CD4-positive, alpha-beta T cell treated with Interferon gamma for 1 hour (primary cell): ENCODE measurements at regions not wholly inside any gene's neighbourhood (a gene's known extent, or its start where the extent isn't known, plus 50 kb on each side); places are given as distances from the start of the nearest gene placed in this dataset.
A peak's percentile ranks its signal among the peaks of the same experiment; 100 is the strongest.

Experiments
- DNase-seq: peaks from one replicate; pipeline ENCODE4 v3.0.0-alpha.2; 2020

DNA sequence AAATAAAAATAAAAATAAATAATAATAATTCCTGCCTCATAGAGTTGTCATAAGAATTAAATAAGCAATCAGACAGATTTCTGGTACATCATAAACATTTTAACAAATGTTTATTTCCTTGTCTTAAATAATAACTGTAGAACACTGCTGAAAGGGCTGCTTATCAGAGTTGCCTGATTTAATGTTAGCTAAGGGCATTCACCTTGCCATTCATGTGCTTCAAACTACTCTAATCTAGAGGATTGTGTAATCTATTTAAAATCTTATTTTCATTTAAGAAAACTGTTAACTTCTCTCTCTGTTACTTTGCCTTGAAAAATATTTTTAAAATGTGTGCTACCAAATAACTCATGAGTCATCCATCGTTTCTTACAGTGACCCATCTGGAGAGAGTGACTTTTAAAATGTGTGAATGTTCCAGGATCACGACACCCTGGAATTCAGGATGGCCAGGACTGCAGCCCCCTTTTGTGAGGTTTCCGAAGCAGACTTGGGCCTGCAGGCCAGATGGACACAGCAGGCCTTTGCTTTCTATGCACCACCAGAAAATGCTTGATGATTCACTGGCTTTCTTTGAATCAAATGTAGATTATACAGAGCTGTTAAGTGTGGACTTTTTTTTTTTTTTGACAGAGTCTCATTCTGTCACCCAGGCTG is 109.1 kb upstream of the TNS3 start:
- DNase-seq = no peak

DNA sequence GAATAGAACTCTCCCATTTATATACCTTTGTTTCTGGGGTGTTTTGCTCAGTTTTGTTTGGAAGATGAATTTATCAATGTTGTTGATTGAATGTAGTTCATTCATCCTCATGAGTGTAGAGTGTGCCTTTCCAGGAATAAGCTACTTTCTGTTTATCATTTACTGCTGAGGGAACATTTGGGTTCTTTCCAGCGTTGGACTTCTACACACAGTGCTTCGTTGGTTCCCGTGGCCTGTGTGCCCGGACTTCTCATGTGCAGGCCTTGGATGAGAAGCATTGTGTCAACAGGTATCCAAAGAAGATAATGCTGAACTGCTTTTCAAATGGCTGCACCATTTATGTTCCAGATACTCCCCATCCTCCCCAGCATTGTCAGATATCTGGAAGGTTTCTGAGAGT is 107.6 kb upstream of the TNS3 start:
- no peak for DNase-seq

DNA sequence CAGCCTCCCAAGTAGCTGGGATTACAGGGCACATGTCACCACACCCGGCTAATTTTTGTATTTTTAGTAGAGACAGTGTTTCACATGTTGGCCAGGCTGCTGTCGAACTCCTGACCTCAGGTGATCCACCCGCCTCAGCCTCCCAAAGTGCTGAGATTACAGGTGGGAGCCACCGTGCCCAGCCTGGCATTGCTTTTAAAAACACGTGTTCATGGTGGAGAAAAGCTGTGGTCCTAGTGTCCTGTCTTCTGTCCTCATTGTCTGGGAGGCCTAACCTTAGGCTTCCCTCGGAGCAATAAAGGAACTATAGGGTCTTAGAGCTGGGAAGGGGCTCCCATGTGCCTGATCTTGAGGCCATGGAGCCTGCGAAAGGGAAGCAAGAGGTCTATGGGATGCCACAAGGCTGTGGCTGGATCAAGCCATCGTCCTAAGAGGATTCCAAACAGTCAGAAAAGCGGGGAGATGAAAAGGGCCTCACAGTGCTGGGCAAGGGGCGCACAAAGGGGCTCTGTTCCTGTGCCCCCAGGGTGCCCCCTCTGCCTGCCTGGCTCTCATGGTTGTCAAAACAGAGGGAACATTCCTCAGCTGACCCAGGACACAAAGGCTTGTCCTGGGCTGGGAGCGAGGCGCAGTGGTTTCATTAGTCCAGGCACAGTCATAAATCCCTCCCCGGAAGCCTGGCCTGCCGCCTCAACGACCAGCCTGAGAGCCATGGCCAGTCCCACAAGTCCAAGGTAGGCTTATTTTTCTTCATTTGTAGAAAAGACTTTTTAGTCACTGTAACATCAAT is 106.6 kb upstream of the TNS3 start:
- no peak for DNase-seq

DNA sequence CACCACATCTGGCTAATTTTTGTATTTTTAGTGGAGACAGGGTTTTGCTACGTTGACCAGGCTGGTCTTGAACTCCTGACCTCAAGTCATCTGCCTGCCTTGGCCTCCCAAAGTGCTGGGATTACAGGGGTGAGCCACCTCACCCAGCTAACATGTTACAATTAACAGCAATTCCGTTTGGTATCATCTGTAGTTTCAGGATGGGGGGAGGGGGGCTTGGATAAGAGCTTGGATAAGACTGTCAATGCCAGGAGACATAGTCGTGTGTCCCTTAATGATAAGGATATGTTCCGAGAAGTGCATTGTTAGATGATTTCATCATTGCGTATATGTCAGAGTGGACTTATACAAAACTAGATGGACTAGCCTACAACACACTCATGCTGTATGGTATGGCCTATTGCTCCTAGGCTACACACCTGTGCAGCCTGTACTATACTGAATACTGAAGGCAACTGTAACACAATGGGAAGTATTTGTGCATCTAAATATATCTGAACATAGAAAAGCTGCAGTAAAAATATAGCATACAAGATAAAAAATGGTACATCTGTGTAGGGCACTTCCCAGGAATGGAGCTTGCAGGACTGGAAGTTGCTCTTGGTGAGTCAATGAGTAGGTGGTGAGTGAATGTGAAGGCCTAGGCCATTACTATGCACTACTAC is 103.9 kb upstream of the TNS3 start:
- DNase-seq = no peak

DNA sequence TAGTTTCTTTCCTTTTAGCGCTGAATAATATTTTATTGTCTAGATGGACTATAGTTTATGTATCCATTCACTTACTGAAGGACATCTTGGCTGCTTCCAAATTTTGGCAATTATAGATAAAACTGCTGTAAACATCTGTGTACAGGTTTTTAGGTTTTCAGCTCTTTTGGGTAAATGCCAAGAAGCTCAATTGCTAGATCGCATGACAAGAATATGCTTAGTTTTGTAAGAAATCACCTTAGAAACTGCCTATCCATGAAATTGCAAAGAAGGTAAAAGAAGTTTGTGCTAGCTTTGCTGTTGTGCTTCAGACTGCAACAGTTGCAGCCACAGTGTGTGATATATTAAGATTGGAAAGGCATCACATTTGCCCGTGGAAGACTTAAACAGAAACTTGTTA is 103.2 kb upstream of the TNS3 start:
- no peak for DNase-seq

DNA sequence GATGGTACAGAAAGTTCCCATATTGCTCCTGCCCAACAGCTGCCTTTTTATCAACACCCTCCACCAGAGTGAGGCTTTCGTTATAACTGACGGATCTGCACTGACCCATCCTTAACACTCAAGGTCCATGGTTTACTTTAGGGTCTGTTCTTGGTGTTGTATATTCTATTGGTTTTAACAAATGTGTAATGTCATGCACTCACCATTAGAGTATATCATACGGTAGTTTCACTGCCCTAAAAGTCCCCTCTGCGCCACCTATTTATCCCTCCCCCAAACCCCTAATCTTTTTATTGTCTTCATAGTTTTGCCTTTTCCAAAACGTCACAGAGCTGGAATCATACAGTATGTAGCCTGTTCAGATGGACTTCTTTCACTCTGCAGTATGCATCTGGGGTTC is 102.8 kb upstream of the TNS3 start:
- DNase-seq = no peak

DNA sequence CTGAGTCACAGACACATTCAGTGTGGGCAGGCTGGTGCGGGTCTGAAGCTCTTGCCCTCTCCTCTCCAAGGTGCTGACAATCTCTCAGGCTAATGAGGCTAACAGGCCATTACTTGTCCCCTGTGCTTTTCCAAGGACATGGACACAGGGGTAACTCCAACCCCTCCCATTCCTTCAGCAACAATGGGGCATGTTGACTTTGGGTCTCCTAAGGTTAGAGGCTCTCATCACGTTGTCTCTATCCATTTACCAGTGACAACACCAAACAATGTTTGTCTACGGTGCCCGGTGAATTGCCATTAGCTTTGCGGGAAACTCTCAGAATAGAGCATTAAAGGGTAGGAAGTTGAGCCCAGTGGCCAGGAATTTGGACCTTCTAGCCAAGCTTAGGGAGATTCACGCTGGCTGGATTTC is 101.6 kb upstream of the TNS3 start:
- no peak for DNase-seq

DNA sequence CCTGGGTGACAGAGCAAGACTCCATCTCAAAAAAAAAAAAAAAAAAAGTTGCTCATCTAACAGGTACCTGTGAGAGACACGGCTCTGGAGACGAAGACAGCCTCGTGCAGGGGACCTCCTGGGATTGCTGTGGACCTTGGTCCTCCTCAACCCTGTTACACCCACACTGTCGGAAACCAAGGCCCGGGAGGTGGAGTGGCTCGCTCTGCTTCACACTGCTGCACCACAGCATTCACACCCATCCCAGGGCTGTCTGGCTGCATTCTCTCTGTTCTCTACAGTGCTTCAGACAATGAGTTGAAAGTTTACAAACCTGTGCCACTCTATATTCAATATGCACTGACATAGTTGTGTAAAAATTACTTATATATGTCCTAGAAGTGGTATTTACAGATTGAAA is 101.0 kb upstream of the TNS3 start:
- no peak for DNase-seq

DNA sequence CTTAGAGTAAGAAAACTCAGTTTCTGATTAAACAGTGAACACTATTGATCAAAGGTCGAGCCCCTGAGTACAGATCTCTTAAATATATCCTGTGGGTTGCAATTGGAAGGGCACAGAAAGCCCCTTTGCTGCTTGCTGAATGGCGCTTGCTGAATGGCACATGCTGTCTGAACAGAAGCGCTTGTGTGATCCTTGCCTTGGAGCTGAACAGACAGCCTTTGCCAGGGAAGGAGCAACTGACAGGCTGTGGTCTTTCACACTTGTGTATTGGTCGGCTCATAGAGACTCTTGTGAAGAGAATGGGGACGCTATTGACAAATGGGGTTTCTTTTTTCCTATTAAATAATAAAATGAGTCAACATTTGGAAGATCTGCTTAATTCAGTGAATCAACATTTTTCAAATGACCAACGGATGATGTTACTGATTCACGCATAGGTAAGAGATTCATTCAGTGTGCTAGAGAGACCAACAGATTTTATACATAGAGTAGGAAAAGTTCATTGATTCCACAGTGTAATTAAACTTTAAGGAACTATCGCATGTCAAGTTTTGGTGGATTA is 99.4 kb upstream of the TNS3 start:
- no peak for DNase-seq

DNA sequence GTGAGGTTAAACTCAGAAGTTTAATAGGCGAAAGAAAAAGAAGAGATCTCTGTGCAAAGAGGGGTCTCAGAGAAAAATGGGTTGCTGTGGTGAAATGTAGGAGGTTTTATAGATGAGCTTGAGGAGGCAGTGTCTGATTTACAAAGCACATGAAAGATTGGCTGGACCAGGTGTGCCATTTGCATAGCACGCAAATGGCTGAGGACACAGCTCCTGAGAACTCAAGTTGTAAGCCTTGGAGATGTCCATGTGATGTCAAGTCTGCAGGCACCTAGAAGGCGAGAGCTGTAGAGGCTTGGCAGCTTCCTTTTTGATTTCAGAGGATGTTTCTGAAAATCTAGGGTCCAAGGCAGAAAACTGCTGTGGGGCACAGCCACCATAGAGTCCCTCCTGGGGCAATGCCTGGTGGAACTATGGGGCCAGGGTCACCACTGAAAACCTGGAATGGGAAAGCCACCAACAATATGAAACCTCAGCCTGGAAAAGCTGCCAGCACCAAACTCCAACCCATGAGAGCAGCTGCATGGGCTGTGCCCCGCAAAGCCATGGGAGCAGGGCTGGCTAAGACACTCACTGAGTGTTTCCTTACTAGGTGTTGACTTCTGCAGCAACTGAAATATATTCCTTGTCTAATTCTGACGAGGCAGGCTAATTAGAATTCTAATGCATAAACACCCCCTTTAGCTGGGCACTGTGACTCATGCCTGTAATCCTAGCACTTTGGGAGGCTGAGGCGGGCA is 96.9 kb upstream of the TNS3 start:
- no peak for DNase-seq

DNA sequence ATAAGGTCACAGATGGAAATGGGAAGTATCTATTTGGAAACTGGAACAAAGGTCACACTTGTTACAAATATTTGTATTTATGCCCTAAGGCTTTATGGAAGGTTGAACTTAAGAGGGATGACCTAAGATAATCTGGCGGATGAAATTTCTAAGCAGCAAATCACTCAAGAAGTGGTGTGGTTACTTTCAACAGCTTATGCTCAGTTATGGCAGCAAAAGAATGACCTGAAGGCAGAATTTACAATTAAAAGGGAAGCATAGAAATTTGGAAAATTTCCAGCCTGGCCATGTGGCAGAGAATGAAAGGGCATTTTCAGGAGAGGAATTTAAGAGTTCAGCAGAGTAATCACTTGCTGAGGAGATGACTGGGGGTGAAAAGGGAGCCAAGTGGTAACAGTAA is 95.8 kb upstream of the TNS3 start:
- DNase-seq = no peak

DNA sequence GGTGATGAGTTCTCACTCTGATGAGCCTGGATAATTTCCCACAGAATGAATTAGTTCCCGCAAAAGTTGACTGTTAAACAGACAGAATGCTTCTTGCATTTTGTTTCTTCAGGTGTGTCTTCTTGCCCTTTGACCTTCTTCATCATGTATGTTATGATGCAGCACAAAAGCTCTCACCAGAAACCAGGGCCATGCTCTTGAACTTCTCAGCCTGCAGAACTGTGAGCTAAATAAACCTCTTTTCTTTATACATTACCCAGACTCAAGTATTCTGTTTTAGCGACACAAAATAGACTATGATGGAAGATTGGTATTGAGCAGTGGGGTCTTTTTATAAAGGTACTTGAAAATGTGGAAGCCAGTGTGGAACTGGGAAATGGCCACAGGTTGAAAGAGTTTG is 95.2 kb upstream of the TNS3 start:
- DNase-seq = no peak

DNA sequence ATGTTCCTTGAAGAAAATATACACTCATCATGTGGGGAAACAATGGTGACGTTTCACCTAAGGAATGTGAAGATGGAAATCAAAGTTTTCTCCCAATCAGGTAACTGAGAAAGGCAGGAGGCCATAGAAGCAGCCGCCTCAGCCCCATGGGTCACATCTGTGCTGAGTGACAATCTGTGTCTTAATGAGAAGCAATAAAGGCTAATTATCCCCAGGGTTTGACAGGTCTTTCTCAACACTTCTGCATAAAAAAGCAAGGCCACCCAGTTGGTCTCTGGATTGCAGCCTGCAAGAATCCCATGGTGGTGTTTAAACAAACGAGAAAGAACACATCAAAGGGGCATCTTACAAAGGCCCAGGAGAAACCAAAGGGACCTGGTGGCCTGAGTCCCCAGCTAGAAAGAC is 91.1 kb upstream of the TNS3 start:
- DNase-seq = no peak

DNA sequence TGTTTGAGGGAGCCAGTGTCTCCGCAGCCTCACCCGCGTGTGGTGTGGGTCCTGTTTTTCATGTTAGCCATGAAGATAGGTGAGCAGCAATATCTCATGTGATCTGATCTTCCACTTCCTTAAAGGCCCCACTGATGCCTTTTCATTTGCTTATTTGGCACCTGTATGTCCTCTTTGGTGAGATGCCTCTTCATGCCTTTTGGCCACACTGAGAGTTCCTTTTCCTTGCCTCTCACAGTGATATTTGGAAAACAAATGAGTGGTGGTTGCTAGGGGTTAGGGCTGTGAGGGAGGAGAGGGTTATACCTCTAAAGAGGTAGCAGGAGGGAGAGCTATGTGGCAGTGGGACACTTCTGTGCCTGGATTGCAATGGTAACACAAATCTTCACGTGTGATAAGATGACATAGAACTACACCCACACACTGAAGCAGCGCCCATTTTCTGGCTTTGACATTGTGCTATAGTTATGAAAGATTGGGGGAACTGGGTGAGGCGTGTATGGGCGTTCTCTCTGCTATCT is 90.4 kb upstream of the TNS3 start:
- DNase-seq = no peak

DNA sequence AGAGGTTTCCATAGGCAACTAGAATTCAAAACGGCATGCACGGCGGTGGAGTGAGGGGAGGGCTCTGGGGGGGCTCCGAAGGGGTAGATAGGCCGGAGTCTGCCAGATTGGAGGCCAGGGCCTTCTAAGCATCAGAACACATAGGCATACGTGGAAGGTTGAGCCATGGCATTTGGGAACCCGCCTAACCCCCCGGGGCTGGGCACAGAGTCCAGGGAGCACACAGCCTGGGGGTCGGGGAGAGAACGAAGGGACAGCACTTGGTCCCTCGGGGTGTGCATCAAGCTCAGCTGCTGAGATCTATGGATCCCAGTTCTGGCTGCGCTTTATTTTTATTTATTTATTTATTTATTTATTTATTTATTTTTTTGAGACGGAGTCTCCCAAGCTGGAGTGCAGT is 89.4 kb upstream of the TNS3 start:
- DNase-seq = no peak

DNA sequence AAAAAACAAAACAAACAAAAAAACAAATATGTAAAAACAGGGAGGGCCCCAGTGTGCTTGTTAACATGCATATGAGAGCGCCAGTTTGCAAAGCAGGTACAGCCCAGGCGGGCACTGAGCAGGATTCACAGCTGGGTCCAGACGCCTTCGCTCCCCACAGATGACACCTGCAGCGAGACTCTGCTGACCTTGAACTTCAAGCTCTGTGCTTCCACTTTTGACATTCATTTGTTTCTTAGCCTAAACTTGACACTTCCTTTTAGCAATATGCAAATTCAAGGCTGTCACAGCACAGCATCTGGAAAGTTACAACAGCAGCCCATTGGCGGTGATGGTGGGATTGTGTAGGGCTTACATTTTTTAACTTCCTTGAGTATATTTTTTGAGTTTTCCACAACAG is 88.8 kb upstream of the TNS3 start:
- peak; percentile 77 for DNase-seq

DNA sequence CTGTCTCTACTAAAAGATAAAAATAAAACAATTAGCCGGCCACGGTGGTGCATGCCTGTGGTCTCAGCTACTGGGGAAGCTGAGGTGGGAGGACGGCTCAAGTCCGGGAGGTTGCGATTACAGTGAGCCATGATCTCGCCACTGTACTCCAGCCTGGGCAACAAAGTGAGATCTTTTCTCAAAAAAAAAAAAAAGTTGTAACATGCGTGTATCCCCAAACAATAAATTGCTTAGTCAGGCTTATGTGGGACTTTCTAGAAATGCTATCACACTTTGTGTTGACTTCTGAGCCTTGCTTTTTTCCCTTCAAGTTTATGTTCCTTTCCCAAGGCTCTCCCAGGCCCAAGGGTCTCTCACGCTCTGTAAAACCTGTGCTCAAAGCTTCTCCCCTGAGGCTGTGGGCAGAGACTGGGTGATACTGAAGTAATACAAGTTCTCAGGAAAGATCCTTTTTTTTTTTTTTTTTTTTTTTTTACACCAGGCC is 88.0 kb upstream of the TNS3 start:
- no peak for DNase-seq

DNA sequence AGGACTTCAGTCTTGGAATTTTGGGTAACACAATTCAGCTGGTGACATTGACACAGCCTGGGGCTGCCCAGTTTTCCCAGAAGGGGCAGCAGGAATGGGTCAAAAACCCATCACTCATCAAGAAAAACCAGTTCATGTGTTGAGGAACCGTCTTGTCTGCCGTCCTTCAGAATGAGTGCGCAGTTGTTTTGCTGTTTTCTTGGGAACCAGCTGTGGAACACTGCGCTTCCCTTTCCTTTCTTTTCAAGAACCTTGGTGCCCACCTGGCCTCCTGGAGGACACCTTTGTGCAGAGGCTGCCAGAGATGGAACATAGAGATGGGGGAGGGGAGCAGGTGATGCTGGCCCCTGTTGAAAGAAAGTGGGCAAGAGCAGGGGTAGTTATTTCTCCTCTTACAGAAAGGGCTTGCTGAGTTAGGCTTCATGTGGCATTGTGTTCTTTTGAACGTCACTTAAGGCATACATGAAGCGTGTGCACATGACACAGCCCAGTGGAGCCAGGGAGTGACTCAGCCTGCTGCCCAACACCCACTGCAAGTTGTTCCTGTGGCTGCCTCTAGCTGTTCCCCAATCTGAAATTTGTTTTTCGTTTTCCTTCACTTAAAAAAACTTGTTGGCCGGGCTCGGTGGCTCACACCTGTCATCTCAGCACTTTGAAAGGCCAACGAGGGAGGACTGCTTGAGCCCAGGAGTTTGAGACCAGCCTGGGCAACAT is 87.4 kb upstream of the TNS3 start:
- peak; percentile 82 for DNase-seq

DNA sequence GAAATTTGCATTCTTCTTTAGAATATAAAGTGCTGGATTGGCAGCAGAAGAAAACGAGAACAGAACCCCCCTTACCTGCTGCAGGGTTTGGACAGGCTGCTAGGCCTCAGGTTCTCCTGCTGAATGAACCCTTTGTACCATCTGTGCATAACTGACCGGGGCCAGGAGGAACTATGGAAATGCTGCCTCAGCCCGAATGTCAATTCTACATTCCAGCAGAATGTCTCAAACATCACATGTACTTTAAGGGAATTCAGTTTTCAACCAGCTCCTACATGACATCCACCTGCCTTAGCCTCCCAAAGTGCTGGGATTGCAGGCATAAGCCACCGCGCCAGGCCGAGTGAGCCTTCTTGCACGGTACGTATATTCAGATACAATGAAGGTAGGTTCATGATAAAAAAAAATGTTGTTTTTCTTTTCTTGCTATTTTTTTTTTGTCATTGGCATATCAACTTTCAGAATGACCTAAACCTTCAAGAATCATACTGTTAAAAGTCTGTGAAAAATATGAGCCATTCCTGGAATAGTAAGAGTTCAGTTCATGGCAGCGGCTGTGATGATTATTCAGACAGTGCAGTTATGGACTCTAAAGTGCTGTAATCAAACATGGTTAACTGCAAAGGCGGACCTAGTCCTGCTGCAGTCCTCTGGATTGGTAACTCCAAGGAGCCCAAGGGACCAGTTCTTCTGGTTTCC is 84.4 kb upstream of the TNS3 start:
- DNase-seq = no peak

DNA sequence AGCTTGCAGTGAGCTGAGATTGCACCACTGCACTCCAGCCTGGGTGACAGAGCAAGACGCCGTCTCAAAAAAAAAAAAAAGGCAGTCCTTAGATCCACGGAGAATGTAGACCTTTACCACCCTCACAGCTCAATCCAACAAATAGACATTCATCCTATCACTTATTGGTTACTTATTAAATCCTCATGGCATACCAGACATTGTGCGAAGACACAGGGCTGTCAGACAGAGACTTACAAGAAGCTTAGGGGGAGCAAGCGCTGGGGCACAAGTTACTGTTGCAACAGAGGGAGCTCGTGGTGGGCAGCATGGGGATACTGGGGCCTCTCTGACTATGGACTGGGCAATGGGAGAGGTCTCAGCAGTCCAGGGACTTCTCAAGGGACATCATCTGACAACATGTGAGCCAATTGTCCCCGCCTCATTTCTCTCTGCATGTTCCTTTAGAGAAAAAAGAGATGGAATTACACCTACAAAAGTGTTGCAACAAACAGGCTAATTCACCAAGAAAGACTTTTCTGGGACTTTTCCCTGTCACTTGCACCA is 82.8 kb upstream of the TNS3 start:
- DNase-seq = no peak

DNA sequence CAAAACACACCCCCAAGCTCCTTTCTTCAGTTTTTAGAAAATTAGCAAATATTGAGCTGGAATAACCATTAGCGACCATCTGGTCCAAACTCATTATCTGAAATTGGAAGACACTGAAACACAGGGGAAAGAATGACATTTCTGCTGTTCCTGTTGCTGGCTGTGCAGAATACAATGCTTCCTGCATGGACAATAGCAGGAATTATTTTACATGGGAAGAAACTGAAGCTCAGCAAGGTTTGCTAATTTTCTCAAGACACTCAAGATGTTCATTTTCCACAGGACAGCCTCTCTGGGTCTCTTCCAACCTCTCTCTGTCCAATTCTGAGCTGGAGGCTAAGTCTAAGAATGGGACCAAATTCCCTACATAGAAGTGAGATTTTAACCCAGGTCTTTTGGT is 81.9 kb upstream of the TNS3 start:
- DNase-seq = no peak
